ENCODE measurements at regions not wholly inside any gene's neighbourhood (a gene's known extent, or its start where the extent isn't known, plus 50 kb on each side); places are given as distances from the start of the nearest gene placed in this dataset.

DNA sequence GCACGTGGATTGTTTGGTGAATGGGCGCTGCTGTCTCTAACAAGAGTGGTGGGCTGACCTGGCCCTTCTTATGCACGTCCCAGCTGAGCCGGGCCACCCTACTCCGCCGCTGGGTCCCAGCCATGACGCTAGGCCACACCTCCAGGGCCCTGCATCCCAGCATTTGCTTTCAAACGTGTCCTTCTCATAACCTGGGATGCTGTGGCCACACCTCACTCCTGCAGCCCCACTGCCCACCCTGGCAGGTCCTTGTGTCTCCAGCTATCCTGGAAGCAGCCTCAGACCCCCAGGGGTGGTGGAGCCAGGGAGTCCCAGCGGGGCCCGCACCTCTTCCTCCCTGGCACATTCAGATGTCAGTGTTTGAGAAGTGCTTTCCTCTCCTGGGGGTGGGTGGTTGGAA, 168.6 kb downstream of the IRF8 start:
- DNase-seq (ENCODE audit: low read depth in 1 of 2, low spot score in 1 of 2) (no peak), FAIRE-seq (no peak), ATAC-seq (no peak)
- Histone ChIP-seq H3K9me3 (no peaks in the 10 kb centered on the region), H3K4me1 (no peaks in the 10 kb centered on the region), H3K4me3 (no peak overlapping the region), H3K4me2 (no peak overlapping the region), H3K27ac (no peak overlapping the region)
- POLR2A ChIA-PET, result no interaction called here
- TF ChIP-seq JUN (IDR thresholded peaks at IDR 0.05) (no peak), CHD2 (IDR thresholded peaks at IDR 0.05; ENCODE audit: low read length, partially characterized antibody) (no peak), JUNB (IDR thresholded peaks at IDR 0.05) (no peak), ZFP36 (IDR thresholded peaks at IDR 0.05; ENCODE audit: borderline replicate concordance, partially characterized antibody) (no peak), ZSCAN20 (CRISPR knock-in tag; IDR thresholded peaks at IDR 0.05) (no peak), NFE2L2 (conservative IDR thresholded peaks at IDR 0.05; ENCODE audit: low read length) (no peak), KDM1A (IDR thresholded peaks at IDR 0.05; ENCODE audit: low read depth) (no peak), EHF (CRISPR knock-in tag; IDR thresholded peaks at IDR 0.05) (no peak), RAD21 (conservative IDR thresholded peaks at IDR 0.05 in 1 of 2, IDR thresholded peaks at IDR 0.05 in 1 of 2) (no peak), CEBPB (IDR thresholded peaks at IDR 0.05) (no peak)
- TF ChIP-seq, protein P1, sequence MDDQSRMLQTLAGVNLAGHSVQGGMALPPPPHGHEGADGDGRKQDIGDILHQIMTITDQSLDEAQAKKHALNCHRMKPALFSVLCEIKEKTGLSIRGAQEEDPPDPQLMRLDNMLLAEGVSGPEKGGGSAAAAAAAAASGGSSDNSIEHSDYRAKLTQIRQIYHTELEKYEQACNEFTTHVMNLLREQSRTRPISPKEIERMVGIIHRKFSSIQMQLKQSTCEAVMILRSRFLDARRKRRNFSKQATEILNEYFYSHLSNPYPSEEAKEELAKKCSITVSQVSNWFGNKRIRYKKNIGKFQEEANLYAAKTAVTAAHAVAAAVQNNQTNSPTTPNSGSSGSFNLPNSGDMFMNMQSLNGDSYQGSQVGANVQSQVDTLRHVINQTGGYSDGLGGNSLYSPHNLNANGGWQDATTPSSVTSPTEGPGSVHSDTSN (IDR thresholded peaks at IDR 0.05), result no peak
- 57% methylated on average over 10 of the region's 10 CpGs for whole genome bisulfite sequencing (ENCODE audit: missing lambda C conversion rate)
- CTCF ChIA-PET, result interaction anchor here (1.4 to 5.0 kb wide), 3 partner anchors 9 to 451 kb away, joined by 3 to 45 read pairs (median 4); no protein-coding TSS in a partner anchor

GRCh38 chr16:86067936-86068335, 169.0 kb downstream of the IRF8 start:
- H3K4me2 ChIP-seq, result no peak overlapping the region
- WGBS (ENCODE audit: missing lambda C conversion rate), result 67% methylated on average over 7 of the region's 8 CpGs
- no peak overlapping the region for H3K4me3 ChIP-seq
- H3K27ac ChIP-seq, result no peak overlapping the region
- FAIRE-seq (no peak), DNase-seq (ENCODE audit: low read depth in 1 of 2, low spot score in 1 of 2) (no peak), ATAC-seq (no peak)
- no peaks in the 10 kb centered on the region for H3K4me1 ChIP-seq
- POLR2A ChIA-PET, result no interaction called here
- CTCF ChIA-PET, result interaction anchor here (1.4 to 5.0 kb wide), 2 partner anchors 10 to 451 kb away, joined by 4 to 45 read pairs; no protein-coding TSS in a partner anchor
- no peak for TF ChIP-seq ELK1 (IDR thresholded peaks at IDR 0.05; ENCODE audit: low read depth, low read length)
- no peaks in the 10 kb centered on the region for H3K9me3 ChIP-seq

GRCh38 chr16:86068722-86069121, 169.8 kb downstream of the IRF8 start:
- WGBS (ENCODE audit: missing lambda C conversion rate), result 76% methylated on average over 8 of the region's 8 CpGs
- CTCF ChIA-PET, result interaction anchor here (11.6 kb wide), 1 partner anchor 451 kb away, joined by 321 read pairs; no protein-coding TSS in a partner anchor

More at GRCh38 chr16:86068722-86069121, 169.8 kb downstream of the IRF8 start:
- DNase-seq (ENCODE audit: low read depth in 1 of 2, low spot score in 1 of 2) (no peak), FAIRE-seq (no peak), ATAC-seq (no peak)
- no peak overlapping the region for H3K4me3 ChIP-seq
- H3K4me2 ChIP-seq, result no peak overlapping the region
- no peaks in the 10 kb centered on the region for H3K9me3 ChIP-seq
- H3K4me1 ChIP-seq, result no peaks in the 10 kb centered on the region
- H3K27ac ChIP-seq, result no peak overlapping the region
- POLR2A ChIA-PET, result no interaction called here
- TF ChIP-seq RAD21 (conservative IDR thresholded peaks at IDR 0.05 in 1 of 2, IDR thresholded peaks at IDR 0.05 in 1 of 2) (no peak), CTCF (IDR thresholded peaks at IDR 0.05) (no peak), ZNF302 (CRISPR knock-in tag; IDR thresholded peaks at IDR 0.05) (no peak), HOXB5 (CRISPR knock-in tag; IDR thresholded peaks at IDR 0.05) (no peak), CBX2 (IDR thresholded peaks at IDR 0.05; ENCODE audit: borderline replicate concordance, low read depth) (no peak), ATOH8 (CRISPR knock-in tag; IDR thresholded peaks at IDR 0.05; ENCODE audit: low read depth) (no peak), KDM5A (IDR thresholded peaks at IDR 0.05) (no peak), HOXB13 (CRISPR knock-in tag; IDR thresholded peaks at IDR 0.05; ENCODE audit: low read depth) (no peak), NFE2L2 (conservative IDR thresholded peaks at IDR 0.05; ENCODE audit: low read length) (no peak), KDM1A (IDR thresholded peaks at IDR 0.05; ENCODE audit: low read depth) (no peak), EHMT2 (IDR thresholded peaks at IDR 0.05; ENCODE audit: low read depth) (no peak), RARB (CRISPR knock-in tag; IDR thresholded peaks at IDR 0.05) (no peak), EP300 (IDR thresholded peaks at IDR 0.05) (no peak), ESRRA (IDR thresholded peaks at IDR 0.05; ENCODE audit: borderline replicate concordance, low read length) (no peak), TP53 (CRISPR knock-in tag; IDR thresholded peaks at IDR 0.05) (no peak)
- TF ChIP-seq, protein P2, sequence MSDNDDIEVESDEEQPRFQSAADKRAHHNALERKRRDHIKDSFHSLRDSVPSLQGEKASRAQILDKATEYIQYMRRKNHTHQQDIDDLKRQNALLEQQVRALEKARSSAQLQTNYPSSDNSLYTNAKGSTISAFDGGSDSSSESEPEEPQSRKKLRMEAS (IDR thresholded peaks at IDR 0.05), result no peak
- TF ChIP-seq, protein P1 (IDR thresholded peaks at IDR 0.05), result no peak
- TF ChIP-seq, protein P3, sequence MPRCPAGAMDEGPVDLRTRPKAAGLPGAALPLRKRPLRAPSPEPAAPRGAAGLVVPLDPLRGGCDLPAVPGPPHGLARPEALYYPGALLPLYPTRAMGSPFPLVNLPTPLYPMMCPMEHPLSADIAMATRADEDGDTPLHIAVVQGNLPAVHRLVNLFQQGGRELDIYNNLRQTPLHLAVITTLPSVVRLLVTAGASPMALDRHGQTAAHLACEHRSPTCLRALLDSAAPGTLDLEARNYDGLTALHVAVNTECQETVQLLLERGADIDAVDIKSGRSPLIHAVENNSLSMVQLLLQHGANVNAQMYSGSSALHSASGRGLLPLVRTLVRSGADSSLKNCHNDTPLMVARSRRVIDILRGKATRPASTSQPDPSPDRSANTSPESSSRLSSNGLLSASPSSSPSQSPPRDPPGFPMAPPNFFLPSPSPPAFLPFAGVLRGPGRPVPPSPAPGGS (IDR thresholded peaks at IDR 0.05), result no peak

Measured in A549 (cell line).